TTC549 (cell line): ENCODE measurements at regions not wholly inside any gene's neighbourhood (a gene's known extent, or its start where the extent isn't known, plus 50 kb on each side); places are given as distances from the start of the nearest gene placed in this dataset.

Experiments
- FAIRE-seq: peaks from 2 replicates; lab custom pipeline; 2012; peaks lifted over from hg19 to GRCh38; lab: Jason Lieb, UNC

DNA sequence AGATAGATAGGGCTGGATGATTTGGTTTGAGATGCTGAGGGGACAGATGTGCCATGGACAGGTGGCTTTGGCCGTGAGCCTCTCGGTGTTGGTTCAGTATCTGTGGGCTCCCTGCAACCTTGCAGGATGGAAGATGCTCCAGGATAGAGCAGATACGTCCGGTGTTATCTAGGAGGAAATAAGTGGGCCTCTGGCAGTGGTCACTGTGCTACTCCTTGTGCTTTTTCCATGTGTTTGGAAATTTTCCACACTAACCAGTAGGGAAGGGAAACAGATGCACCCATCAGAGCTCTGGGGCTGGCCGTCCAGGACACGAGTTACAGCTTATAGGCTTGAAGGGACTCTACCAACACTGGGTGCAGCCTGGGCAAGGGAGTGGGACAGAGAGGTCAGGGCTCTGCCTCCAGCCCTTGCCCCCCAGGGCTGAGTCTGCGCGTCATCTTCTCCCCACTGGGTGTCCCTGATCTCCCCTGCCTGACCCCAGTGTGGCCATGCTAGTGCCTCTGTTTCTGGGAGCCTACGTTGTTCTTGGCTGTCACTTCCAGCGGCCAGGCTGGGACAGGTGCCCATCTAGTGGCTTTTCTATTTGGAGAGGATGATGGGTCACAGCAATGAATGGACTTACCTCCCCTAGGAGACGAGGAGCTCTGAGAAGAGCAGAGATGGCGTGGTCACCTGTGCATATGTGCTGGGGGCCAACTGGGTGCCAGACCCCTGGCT, 166.9 kb downstream of the SEC14L1 start:
- FAIRE-seq, result no peak

GRCh38 chr17:77308861-77309726, 168.3 kb downstream of the SEC14L1 start:
- no peak for FAIRE-seq

DNA sequence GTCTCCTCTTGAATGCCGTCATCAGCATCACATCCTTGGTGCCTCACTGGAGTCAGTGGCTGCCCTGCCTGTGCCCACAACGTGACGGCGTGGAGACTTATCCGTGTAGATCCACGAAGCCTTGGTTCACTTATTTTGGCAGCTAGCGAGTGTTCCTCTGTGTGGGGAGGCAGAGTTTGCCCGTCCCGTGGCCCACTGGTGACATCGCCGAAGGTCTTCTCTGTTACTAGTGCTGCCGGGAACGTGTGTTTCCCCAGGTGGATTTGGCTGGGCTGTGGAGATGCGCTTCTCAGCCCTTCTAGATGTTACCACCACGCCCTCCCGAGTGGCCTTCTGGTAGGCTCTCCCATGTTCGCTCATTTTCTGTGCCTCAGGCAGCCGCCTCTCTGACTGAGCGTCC, 169.6 kb downstream of the SEC14L1 start:
- FAIRE-seq, result no peak

- FAIRE-seq, result no peak
Observed at GRCh38 chr17:77311371-77311981, 170.7 kb downstream of the SEC14L1 start.

GRCh38 chr17:77312061-77312701, 171.4 kb downstream of the SEC14L1 start:
- FAIRE-seq, result no peak

GRCh38 chr17:77312786-77313599, 172.2 kb downstream of the SEC14L1 start:
- FAIRE-seq, result no peak

- no peak for FAIRE-seq
Observed at GRCh38 chr17:77313831-77314230, 173.1 kb downstream of the SEC14L1 start.

GRCh38 chr17:77314601-77315000, 173.8 kb downstream of the SEC14L1 start:
- FAIRE-seq, result no peak

DNA sequence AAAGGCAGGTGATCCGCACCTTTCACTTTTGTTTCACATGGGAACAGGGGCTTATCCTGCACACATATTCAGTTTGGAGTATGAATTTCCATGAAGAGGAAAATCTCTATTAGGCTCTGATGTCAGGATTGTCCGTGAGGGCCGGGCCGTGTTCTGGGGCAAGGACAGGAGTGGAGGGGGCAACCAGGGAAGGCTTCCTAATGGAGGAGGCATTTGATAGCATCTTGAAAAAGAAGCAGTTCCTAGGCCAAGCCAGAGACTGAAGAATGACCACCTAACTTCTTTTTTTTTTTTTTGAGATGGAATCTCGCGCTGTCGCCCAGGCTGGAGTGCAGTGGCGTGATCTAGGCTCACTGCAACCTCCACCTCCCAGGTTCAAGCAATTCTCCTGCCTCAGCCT, 174.2 kb downstream of the SEC14L1 start:
- no peak for FAIRE-seq

GRCh38 chr17:77315551-77316190, 174.9 kb downstream of the SEC14L1 start:
- FAIRE-seq, result no peak

DNA sequence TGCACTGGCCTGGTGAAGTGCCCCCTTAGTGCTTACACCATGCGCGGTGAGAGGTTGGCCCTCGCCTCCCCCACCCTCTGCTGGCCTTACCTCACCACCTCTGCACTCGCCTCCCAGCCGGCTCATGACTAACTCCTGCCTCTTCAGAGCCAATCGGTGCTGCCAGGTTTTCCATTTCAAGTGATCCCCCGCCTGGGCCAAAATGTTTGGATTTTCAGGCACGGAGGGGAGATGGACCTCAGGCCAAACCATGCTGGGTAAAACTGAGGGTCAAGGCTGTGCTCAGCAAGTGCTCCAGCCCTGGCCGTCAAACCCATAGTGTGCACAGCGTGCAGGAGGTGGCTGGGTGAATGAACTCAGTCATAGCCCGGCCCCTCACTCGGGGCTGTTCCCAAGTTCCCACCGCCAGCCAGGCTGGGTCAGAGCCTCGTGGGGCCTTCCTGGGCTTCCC, 175.4 kb downstream of the SEC14L1 start:
- no peak for FAIRE-seq

DNA sequence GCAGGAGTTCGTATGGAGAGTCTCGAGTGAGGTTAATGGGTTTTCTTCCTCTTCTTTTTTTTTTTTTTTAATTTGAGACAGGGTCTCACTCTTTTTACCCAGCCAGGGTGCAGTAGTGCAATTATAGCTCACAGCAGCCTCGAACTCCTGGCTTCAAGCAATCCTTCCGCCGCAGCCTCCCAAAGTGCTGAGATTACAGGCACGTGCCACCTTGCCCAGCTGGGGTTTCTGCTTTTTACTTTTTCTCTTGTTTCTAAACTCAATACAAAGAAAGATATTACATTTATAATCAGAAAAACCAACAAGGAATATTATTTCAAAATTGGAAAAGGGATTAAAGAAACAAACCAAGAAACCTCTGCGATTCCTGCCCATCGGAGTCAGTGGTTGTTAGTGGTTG, 175.9 kb downstream of the SEC14L1 start:
- no peak for FAIRE-seq

DNA sequence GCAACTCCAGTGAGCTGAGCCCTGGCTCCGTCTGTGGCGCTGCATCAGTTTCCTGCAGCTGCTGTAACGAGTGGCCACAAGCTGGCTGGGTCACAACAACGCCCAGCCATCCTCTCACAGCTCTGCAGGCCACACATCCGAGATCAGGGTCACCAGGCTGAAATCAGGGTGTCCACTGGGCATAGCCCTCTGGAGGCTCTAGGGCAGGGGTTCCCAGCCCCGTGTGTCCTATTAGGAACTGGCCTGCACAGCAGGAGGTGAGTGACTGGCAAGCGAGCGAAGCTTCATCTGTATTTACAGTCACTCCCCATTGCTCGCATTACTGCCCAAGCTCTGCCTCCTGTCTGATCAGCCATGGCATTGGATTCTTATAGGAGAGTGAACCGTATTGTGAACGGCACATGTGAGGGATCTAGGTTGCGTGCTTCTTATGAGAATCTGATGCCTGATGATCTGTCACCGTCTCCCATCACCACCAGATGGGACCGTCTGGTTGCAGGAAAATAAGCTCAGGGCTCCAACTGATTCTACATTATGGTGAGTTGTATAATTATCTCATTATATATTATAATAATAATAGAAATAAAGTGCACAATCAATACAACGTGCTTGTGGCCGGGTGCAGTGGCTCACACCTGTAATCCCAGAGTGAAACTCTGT, 176.5 kb downstream of the SEC14L1 start:
- FAIRE-seq, result no peak

- no peak for FAIRE-seq
Observed at GRCh38 chr17:77318021-77318420, 177.3 kb downstream of the SEC14L1 start.

DNA sequence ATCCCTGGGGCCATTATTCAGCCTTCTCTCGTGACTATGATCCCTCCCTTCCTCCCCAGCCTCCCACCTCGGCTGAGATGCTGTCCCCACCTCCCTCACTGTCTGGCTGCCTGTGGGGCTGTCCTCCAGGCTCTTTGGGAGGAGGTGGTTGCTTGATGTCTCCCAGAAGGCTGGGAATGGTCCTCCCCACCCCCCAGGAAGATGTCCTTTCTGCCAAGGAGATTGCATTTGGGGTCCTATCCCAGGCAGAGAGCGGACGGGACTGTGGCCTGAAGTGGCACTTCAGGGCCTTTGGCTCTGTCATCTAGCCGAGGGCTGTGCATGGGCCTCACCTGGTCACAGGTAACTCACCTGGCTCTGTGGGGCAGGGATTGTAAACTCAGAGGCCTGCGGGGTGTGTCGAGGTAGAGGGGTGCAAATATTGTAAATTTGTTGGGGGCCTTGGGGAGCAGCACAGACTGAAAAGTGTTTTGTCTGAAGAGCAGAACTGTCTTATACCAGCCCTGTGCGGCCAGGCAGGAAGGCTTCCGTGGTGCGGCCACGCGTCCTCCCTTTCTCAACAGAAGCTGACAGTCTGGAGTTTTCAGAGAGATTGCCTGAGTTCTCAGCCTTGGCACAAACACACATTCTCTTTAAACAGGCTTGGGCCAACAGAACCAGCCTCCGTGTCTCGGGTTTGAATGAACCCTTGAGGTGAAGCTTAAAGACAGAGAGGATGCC, 177.9 kb downstream of the SEC14L1 start:
- FAIRE-seq, result no peak

- FAIRE-seq, result no peak
Observed at GRCh38 chr17:77319211-77320043, 178.7 kb downstream of the SEC14L1 start.

DNA sequence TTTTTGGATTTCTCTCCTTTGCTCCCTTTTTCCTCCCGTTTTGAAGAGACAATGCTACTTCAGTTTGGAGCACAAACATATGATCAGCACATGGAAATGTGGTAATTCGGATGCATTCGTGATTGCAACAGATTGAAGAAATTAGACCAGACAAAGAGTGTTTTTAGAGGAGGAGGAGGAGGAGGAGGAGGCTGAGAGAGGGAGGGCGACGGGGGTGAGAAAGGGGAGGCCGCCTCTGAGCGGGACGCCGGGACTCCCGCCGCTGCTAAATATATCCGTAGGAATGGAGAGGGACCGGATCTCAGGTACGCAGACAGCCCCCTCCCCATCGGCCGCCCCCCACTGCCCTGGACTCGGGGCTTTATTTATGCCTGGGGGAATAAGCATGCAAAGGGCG, 179.3 kb downstream of the SEC14L1 start:
- FAIRE-seq, result no peak

GRCh38 chr17:77320485-77321256, 179.9 kb downstream of the SEC14L1 start:
- FAIRE-seq, result no peak
